Endodermal cell (in vitro differentiated cells): ENCODE measurements at regions not wholly inside any gene's neighbourhood (a gene's known extent, or its start where the extent isn't known, plus 50 kb on each side); places are given as distances from the start of the nearest gene placed in this dataset.

Experiments
- DNase-seq: peaks from one replicate; pipeline ENCODE4 v3.0.0-alpha.2; 2017
- H3K27ac ChIP-seq: 2 replicates; pipeline ENCODE4 v1.5.1; 2013; ENCODE audit warnings: mild to moderate bottlenecking, low read depth, low read length, moderate library complexity
- H3K27me3 ChIP-seq: 2 replicates; pipeline ENCODE4 v1.6.1; 2013; ENCODE audit warnings: mild to moderate bottlenecking, low read length, moderate library complexity; ENCODE audit not compliant: insufficient read depth, control insufficient read depth, poor library complexity, severe bottlenecking
- H3K36me3 ChIP-seq: 2 replicates; pipeline ENCODE4 v1.7.0; 2013; ENCODE audit warnings: mild to moderate bottlenecking, low read length, moderate library complexity; ENCODE audit not compliant: control insufficient read depth, insufficient read depth
- H3K4me1 ChIP-seq: one replicate; pipeline ENCODE4 v1.7.0; 2013; ENCODE audit warnings: low read length; ENCODE audit not compliant: control insufficient read depth, insufficient read depth
- H3K4me3 ChIP-seq: 2 replicates; pipeline ENCODE4 v1.5.1; 2013; ENCODE audit warnings: mild to moderate bottlenecking, low read length, moderate library complexity
- H3K9ac ChIP-seq: 2 replicates; pipeline ENCODE4 v1.6.1; 2013; ENCODE audit warnings: mild to moderate bottlenecking, low read length, moderate library complexity; ENCODE audit not compliant: poor library complexity, severe bottlenecking; ENCODE audit errors: extremely low read depth
- H3K9me3 ChIP-seq: 2 replicates; pipeline ENCODE4 v1.6.1; 2013; ENCODE audit warnings: mild to moderate bottlenecking, low read length, moderate library complexity; ENCODE audit not compliant: control insufficient read depth
- H3K27ac Mint-ChIP-seq: 2 replicates; pipeline ENCODE4 v1.8.0; 2020; ENCODE audit warnings: mixed read lengths
- H3K27me3 Mint-ChIP-seq: 2 replicates; pipeline ENCODE4 v1.8.0; 2021; ENCODE audit warnings: mild to moderate bottlenecking, mixed read lengths; ENCODE audit not compliant: insufficient read depth
- H3K36me3 Mint-ChIP-seq: 2 replicates; pipeline ENCODE4 v1.8.0; 2020; ENCODE audit warnings: low read depth, mixed read lengths
- H3K4me1 Mint-ChIP-seq: 2 replicates; pipeline ENCODE4 v1.8.0; 2020; ENCODE audit warnings: mixed read lengths
- H3K4me3 Mint-ChIP-seq: 2 replicates; pipeline ENCODE4 v1.8.0; 2020; ENCODE audit warnings: mild to moderate bottlenecking, moderate library complexity, mixed read lengths
- H3K9me3 Mint-ChIP-seq: 2 replicates; pipeline ENCODE4 v1.8.0; 2020; ENCODE audit warnings: mild to moderate bottlenecking, mixed read lengths
- CTCF ChIP-seq: fragments of 200-600 bp; sonication (generic); conservative IDR thresholded peaks from 2 replicates; pipeline ENCODE4 v1.5.0; 2021; ENCODE audit warnings: antibody characterized with exemption, mild to moderate bottlenecking
- WGBS, 2 experiments: methylation state at CpG; one replicate each; pipeline versions ENCODE4 v1.1.5 to v1.1.7; 2013; ENCODE audit warnings: missing lambda C conversion rate in 2 of 2, mixed read lengths in 1 of 2; ENCODE audit not compliant: insufficient coverage in 1 of 2, insufficient read length in 1 of 2; 5-methylcytosine and 5-hydroxymethylcytosine counted together

GRCh38 chr18:76771192-76771799, 51.1 kb upstream of the ZNF236 start:
- 90 to 92% methylated on average over 11 to 13 of the region's 13 CpGs for WGBS, 2 experiments
- Mint-ChIP-seq H3K4me3 (no peak overlapping the region), H3K27me3 (peaks cover 1% of the 10 kb centered on the region), H3K9me3 (peaks cover 7% of the 10 kb centered on the region), H3K36me3 (no peaks in the 10 kb centered on the region), H3K27ac (no peak overlapping the region), H3K4me1 (peaks cover 8% of the 10 kb centered on the region)
- no peak overlapping the region for H3K9ac ChIP-seq
- H3K27ac ChIP-seq = peak overlapping the region; percentile 51
- H3K27me3 ChIP-seq = no peaks in the 10 kb centered on the region
- DNase-seq = no peak
- peaks cover 3% of the 10 kb centered on the region for H3K4me1 ChIP-seq
- no peak overlapping the region for H3K4me3 ChIP-seq
- no peak for TF ChIP-seq CTCF
- no peaks in the 10 kb centered on the region for H3K36me3 ChIP-seq
- H3K9me3 ChIP-seq = peaks cover 8% of the 10 kb centered on the region

- no peak overlapping the region for H3K27ac ChIP-seq
- peaks cover 8% of the 10 kb centered on the region for H3K9me3 ChIP-seq
- Mint-ChIP-seq H3K4me1 (peaks cover 8% of the 10 kb centered on the region), H3K27me3 (peaks cover 1% of the 10 kb centered on the region), H3K36me3 (no peaks in the 10 kb centered on the region), H3K27ac (no peak overlapping the region), H3K4me3 (no peak overlapping the region), H3K9me3 (peaks cover 6% of the 10 kb centered on the region)
- no peaks in the 10 kb centered on the region for H3K36me3 ChIP-seq
- no peaks in the 10 kb centered on the region for H3K4me1 ChIP-seq
- TF ChIP-seq CTCF = no peak
- no peaks in the 10 kb centered on the region for H3K27me3 ChIP-seq
- 86% methylated on average over 1 of the region's 1 CpG; no CpG with 5 or more reads in 1 of the 2 experiments for WGBS, 2 experiments
- no peak for DNase-seq
- H3K9ac ChIP-seq = no peak overlapping the region
- no peak overlapping the region for H3K4me3 ChIP-seq
These were observed 54.4 kb upstream of the ZNF236 start for GRCh38 chr18:76767954-76768353.

GRCh38 chr18:76766429-76766828, 55.9 kb upstream of the ZNF236 start:
- WGBS, 2 experiments = 93% methylated on average over 7 of the region's 7 CpGs
- Mint-ChIP-seq H3K27me3 (no peaks in the 10 kb centered on the region), H3K27ac (no peak overlapping the region), H3K9me3 (peaks cover 5% of the 10 kb centered on the region), H3K36me3 (no peaks in the 10 kb centered on the region), H3K4me1 (peaks cover 10% of the 10 kb centered on the region), H3K4me3 (no peak overlapping the region)
- Histone ChIP-seq H3K36me3 (no peaks in the 10 kb centered on the region), H3K4me3 (no peak overlapping the region), H3K4me1 (no peaks in the 10 kb centered on the region), H3K27me3 (no peaks in the 10 kb centered on the region), H3K9ac (no peak overlapping the region), H3K27ac (no peak overlapping the region), H3K9me3 (peaks cover 8% of the 10 kb centered on the region)
- TF ChIP-seq CTCF = no peak
- no peak for DNase-seq
